ENCODE measurements at regions not wholly inside any gene's neighbourhood (a gene's known extent, or its start where the extent isn't known, plus 50 kb on each side); places are given as distances from the start of the nearest gene placed in this dataset.

DNA sequence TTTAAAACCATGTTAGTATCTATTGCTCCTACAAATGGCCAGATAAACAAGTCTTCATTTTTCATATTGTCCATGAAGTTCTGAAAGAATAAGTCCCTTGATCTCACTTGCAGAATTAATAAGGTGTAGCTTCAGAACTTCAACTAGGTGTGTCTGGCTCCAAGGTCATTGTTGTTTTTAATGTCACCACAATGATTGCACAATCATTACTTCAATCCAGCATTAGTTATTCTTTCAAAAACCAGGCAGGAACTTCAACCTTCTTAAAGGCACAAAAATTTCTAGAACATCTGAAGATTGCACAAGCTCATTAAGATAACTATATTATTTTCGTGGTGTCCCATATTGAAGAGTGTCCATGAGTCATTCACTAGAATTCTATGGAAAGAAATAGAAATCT is 1386.4 kb downstream of the CDH11 start:
- Histone ChIP-seq H3K27me3 (ENCODE audit: insufficient read depth, low read length) (no peaks in the 10 kb centered on the region), H3K4me1 (ENCODE audit: control insufficient read depth, insufficient read depth, low read length, unreplicated experiment) (no peaks in the 10 kb centered on the region), H2AFZ (ENCODE audit: low read length, unreplicated experiment) (no peak overlapping the region), H3K27ac (ENCODE audit: low read depth, low read length) (no peak overlapping the region), H3K4me3 (ENCODE audit: low read depth, low read length) (no peak overlapping the region), H3K36me3 (ENCODE audit: insufficient read depth, low read length) (no peaks in the 10 kb centered on the region), H3K79me2 (ENCODE audit: control insufficient read depth, insufficient read depth, low read length, unreplicated experiment) (no peaks in the 10 kb centered on the region)

DNA sequence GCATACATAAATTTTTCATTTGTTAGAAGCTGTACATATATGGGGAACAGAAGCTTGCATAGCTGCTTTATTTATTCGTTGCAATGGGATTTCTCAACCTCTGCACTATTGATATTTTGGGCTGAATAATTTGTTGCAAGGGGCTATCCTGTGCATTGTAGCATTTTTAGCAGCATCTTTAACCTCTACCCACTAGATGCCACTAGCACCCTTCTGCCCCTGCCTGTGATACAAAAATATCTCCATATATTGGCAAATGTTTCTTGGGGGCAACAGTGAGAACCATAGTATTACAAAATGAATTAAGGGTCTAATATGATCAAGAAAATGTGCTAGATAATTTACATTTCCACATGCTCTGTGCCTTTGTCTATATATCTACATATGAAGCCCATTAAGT is 1401.0 kb downstream of the CDH11 start:
- H3K4me3 ChIP-seq (ENCODE audit: low read depth, low read length) = no peak overlapping the region
- H3K36me3 ChIP-seq (ENCODE audit: insufficient read depth, low read length) = no peaks in the 10 kb centered on the region
- no peaks in the 10 kb centered on the region for H3K4me1 ChIP-seq (ENCODE audit: control insufficient read depth, insufficient read depth, low read length, unreplicated experiment)
- H3K79me2 ChIP-seq (ENCODE audit: control insufficient read depth, insufficient read depth, low read length, unreplicated experiment) = no peaks in the 10 kb centered on the region
- H2AFZ ChIP-seq (ENCODE audit: low read length, unreplicated experiment) = no peak overlapping the region
- H3K27ac ChIP-seq (ENCODE audit: low read depth, low read length) = no peak overlapping the region
- H3K27me3 ChIP-seq (ENCODE audit: insufficient read depth, low read length) = no peaks in the 10 kb centered on the region

DNA sequence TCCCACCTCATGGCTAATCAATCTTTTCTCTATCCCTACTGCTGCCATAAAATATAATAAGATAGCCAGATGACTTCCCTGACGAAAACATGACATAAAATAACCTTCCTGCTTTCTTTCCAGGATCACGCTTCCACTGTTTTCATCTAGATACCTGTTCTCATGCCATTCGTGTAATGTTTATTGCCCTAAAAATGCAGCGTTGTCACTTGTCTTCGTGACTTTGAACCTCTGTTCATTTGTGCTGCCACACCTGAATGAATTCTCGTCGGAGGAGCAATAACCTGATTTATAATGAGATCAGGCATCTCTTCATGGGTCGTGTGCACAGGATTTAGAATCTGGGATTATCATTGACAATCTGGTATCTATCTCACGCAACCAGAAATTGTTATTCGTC is 1401.9 kb downstream of the CDH11 start:
- Histone ChIP-seq H3K79me2 (ENCODE audit: control insufficient read depth, insufficient read depth, low read length, unreplicated experiment) (no peaks in the 10 kb centered on the region), H3K27me3 (ENCODE audit: insufficient read depth, low read length) (no peaks in the 10 kb centered on the region), H2AFZ (ENCODE audit: low read length, unreplicated experiment) (no peak overlapping the region), H3K36me3 (ENCODE audit: insufficient read depth, low read length) (no peaks in the 10 kb centered on the region), H3K4me3 (ENCODE audit: low read depth, low read length) (no peak overlapping the region), H3K27ac (ENCODE audit: low read depth, low read length) (no peak overlapping the region), H3K4me1 (ENCODE audit: control insufficient read depth, insufficient read depth, low read length, unreplicated experiment) (no peaks in the 10 kb centered on the region)

DNA sequence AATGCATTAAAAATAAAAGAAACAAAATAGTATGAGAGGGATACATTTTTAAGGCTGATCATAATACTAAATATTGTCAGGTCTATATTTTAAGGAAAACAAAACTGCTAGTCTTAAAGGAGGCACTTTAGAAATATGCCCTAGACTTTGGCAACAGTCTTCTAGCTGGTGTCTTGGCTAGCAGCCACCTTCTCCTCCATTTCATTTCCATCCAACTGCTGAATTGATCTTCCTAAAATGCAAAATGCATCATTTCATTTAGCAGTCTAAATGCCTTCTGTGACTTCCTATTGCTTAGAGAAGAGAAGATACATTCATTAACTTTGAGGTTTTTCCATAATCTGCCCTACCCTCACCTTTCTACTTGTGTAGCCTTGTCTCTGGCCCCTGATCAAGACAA is 1404.1 kb downstream of the CDH11 start:
- no peaks in the 10 kb centered on the region for H3K36me3 ChIP-seq (ENCODE audit: insufficient read depth, low read length)
- no peaks in the 10 kb centered on the region for H3K4me1 ChIP-seq (ENCODE audit: control insufficient read depth, insufficient read depth, low read length, unreplicated experiment)
- no peak overlapping the region for H2AFZ ChIP-seq (ENCODE audit: low read length, unreplicated experiment)
- no peak overlapping the region for H3K27ac ChIP-seq (ENCODE audit: low read depth, low read length)
- no peaks in the 10 kb centered on the region for H3K27me3 ChIP-seq (ENCODE audit: insufficient read depth, low read length)
- H3K4me3 ChIP-seq (ENCODE audit: low read depth, low read length) = no peak overlapping the region
- no peaks in the 10 kb centered on the region for H3K79me2 ChIP-seq (ENCODE audit: control insufficient read depth, insufficient read depth, low read length, unreplicated experiment)

DNA sequence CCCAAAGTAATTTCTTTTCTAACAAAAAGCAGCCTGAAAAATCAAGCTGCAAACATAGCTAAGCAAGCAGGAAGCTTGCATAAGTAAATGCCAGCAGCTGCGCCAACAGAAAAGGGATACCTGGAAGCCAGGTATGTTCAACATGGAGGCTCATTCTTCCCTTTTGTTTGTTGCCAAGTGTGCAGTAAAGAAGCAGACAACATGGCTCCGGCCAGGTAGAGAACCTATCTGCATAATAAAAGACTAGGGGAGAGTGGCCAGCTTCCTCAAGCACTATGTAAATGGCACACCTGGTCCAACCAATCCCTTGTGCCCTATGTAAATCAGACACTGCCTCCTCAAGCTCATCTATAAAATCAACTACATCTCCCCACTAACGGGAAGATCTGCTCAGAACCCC is 1407.0 kb downstream of the CDH11 start:
- no peaks in the 10 kb centered on the region for H3K4me1 ChIP-seq (ENCODE audit: control insufficient read depth, insufficient read depth, low read length, unreplicated experiment)
- H2AFZ ChIP-seq (ENCODE audit: low read length, unreplicated experiment) = no peak overlapping the region
- H3K79me2 ChIP-seq (ENCODE audit: control insufficient read depth, insufficient read depth, low read length, unreplicated experiment) = no peaks in the 10 kb centered on the region
- no peak overlapping the region for H3K27ac ChIP-seq (ENCODE audit: low read depth, low read length)
- no peaks in the 10 kb centered on the region for H3K27me3 ChIP-seq (ENCODE audit: insufficient read depth, low read length)
- no peak overlapping the region for H3K4me3 ChIP-seq (ENCODE audit: low read depth, low read length)
- no peaks in the 10 kb centered on the region for H3K36me3 ChIP-seq (ENCODE audit: insufficient read depth, low read length)

DNA sequence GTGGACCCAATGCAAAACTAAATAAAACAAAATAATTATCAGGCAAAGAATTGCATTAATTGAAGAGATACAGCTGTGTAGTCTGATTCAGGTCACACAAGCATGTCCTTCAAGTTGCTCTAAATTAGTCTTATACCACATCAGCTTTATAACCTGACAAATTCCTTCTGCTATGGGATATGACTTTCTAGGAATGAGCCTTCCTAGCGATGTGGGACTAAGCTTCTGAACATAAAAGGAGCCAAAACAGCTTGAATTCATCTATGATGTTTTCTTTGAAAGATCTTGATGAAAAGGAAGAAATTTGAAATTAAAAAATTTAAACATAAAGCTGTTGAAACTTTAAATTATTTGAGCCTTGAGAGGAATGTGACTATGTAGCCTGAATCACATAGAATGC is 1409.1 kb downstream of the CDH11 start:
- Histone ChIP-seq H3K36me3 (ENCODE audit: insufficient read depth, low read length) (no peaks in the 10 kb centered on the region), H3K27me3 (ENCODE audit: insufficient read depth, low read length) (no peaks in the 10 kb centered on the region), H2AFZ (ENCODE audit: low read length, unreplicated experiment) (no peak overlapping the region), H3K79me2 (ENCODE audit: control insufficient read depth, insufficient read depth, low read length, unreplicated experiment) (no peaks in the 10 kb centered on the region), H3K27ac (ENCODE audit: low read depth, low read length) (no peak overlapping the region), H3K4me3 (ENCODE audit: low read depth, low read length) (no peak overlapping the region), H3K4me1 (ENCODE audit: control insufficient read depth, insufficient read depth, low read length, unreplicated experiment) (no peaks in the 10 kb centered on the region)

DNA sequence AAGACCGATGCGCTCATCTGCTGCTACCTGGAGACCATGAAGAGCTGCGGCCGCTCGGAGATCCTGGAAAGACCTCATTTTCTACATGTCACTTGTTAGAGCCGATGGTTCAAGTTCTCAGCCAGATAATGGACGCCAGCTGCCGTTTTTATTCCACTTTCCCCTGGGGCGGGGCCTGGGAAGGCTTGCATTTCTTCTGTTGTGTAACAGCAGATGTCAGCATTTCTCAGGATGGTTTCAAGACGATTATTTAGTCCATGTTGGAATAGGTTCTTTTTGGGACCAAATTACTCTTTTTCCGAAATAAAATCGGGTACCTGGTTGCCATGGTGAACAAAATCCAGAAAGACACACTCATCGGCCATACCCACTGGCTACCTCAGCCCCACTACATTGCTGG is 1418.3 kb downstream of the CDH11 start:
- no peak overlapping the region for H2AFZ ChIP-seq (ENCODE audit: low read length, unreplicated experiment)
- H3K27me3 ChIP-seq (ENCODE audit: insufficient read depth, low read length) = no peaks in the 10 kb centered on the region
- H3K4me1 ChIP-seq (ENCODE audit: control insufficient read depth, insufficient read depth, low read length, unreplicated experiment) = no peaks in the 10 kb centered on the region
- H3K36me3 ChIP-seq (ENCODE audit: insufficient read depth, low read length) = no peaks in the 10 kb centered on the region
- no peaks in the 10 kb centered on the region for H3K79me2 ChIP-seq (ENCODE audit: control insufficient read depth, insufficient read depth, low read length, unreplicated experiment)
- no peak overlapping the region for H3K4me3 ChIP-seq (ENCODE audit: low read depth, low read length)
- H3K27ac ChIP-seq (ENCODE audit: low read depth, low read length) = no peak overlapping the region

DNA sequence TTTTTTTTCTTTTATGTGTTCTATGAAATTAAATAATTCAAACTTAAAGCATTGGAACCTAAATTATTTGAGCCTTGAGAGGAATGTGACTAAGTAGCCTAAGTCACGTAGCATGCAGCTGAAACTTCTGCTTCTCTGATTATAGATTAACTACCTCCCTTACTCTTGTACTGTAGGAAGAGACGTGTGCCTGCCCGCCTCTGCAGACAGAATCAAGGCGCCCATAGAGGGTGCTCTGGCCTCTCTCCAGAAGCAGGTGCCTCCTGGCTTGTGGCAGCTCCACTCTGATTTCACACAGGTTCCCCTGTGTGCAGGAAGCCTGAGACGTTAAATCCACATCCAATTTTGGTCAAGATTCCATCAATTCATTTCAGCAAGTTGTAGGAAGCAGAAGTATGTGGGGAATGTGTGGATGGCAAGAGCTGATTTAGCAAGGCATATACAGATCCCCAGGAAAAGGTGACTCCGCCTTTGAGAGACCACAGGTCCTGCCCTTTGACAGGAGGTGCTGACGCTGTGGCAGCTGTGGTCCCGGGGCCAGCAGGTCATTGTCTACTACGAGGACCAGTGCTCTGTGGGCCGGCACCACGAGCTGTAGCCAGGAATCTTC is 1418.8 kb downstream of the CDH11 start:
- Histone ChIP-seq H3K4me1 (ENCODE audit: control insufficient read depth, insufficient read depth, low read length, unreplicated experiment) (no peaks in the 10 kb centered on the region), H3K4me3 (ENCODE audit: low read depth, low read length) (no peak overlapping the region), H3K36me3 (ENCODE audit: insufficient read depth, low read length) (no peaks in the 10 kb centered on the region), H3K27me3 (ENCODE audit: insufficient read depth, low read length) (no peaks in the 10 kb centered on the region), H3K27ac (ENCODE audit: low read depth, low read length) (no peak overlapping the region), H3K79me2 (ENCODE audit: control insufficient read depth, insufficient read depth, low read length, unreplicated experiment) (no peaks in the 10 kb centered on the region), H2AFZ (ENCODE audit: low read length, unreplicated experiment) (no peak overlapping the region)

DNA sequence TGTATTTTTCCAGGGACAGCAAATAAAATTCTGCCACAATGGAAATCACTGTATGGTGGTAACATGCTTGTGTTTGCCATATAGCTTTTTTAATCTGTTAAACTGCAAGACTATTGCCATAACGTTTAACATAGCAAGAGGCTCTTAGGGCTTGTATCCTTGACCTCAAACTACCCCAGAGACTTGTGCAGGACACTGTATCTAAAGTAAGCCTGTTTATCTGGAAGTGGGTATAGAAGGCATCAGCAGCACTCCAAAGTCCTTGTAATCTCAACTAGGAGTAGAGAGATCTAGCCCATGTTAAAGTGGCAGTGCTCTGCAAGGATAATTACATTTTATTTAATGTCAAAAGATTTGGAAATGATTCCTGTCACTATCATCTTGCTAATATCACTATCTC is 1424.1 kb downstream of the CDH11 start:
- Histone ChIP-seq H3K79me2 (ENCODE audit: control insufficient read depth, insufficient read depth, low read length, unreplicated experiment) (no peaks in the 10 kb centered on the region), H3K4me1 (ENCODE audit: control insufficient read depth, insufficient read depth, low read length, unreplicated experiment) (no peaks in the 10 kb centered on the region), H3K27me3 (ENCODE audit: insufficient read depth, low read length) (no peaks in the 10 kb centered on the region), H3K27ac (ENCODE audit: low read depth, low read length) (no peak overlapping the region), H3K36me3 (ENCODE audit: insufficient read depth, low read length) (no peaks in the 10 kb centered on the region), H2AFZ (ENCODE audit: low read length, unreplicated experiment) (no peak overlapping the region), H3K4me3 (ENCODE audit: low read depth, low read length) (no peak overlapping the region)

DNA sequence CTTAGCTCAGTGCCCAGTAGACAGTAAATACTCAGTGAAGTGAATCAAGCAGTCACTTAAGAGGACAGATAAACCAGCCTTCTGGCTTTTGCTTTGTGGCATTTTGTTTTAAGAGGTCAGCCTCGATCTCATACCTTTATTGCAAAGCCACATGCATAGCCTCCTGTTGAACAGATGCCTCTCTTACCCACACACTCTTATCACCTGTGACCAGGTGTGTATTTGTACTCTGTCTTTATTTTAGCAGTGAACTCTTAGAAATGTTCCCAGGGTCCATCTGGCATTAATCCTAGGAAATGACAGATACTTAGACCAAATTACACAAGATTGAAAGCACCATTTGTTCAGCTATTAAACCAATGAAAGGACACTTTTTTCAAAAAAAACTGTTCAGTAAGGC is 1426.5 kb downstream of the CDH11 start:
- Histone ChIP-seq H3K4me1 (ENCODE audit: control insufficient read depth, insufficient read depth, low read length, unreplicated experiment) (no peaks in the 10 kb centered on the region), H3K79me2 (ENCODE audit: control insufficient read depth, insufficient read depth, low read length, unreplicated experiment) (no peaks in the 10 kb centered on the region), H3K4me3 (ENCODE audit: low read depth, low read length) (no peak overlapping the region), H3K27me3 (ENCODE audit: insufficient read depth, low read length) (no peaks in the 10 kb centered on the region), H2AFZ (ENCODE audit: low read length, unreplicated experiment) (no peak overlapping the region), H3K36me3 (ENCODE audit: insufficient read depth, low read length) (no peaks in the 10 kb centered on the region), H3K27ac (ENCODE audit: low read depth, low read length) (no peak overlapping the region)

DNA sequence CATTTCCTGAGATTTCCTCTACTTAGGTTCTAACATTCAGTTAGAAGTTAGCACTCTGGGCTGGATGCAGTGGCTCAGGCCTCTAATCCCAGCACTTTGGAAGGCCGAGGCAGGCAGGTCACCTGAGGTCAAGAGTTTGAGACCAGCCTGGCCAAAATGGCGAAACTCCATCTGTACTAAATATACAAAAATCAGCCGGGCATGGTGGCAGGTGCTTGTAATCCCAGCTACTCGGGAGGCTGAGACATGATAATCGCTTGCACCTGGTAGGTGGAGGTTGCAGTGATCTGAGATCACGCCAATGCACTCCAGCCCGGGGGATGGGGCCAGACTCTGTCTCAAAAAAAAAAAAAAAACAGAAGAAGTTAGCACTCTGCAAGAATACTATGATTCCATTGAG is 1430.9 kb downstream of the CDH11 start:
- no peak overlapping the region for H2AFZ ChIP-seq (ENCODE audit: low read length, unreplicated experiment)
- H3K27me3 ChIP-seq (ENCODE audit: insufficient read depth, low read length) = no peaks in the 10 kb centered on the region
- H3K4me3 ChIP-seq (ENCODE audit: low read depth, low read length) = no peak overlapping the region
- no peaks in the 10 kb centered on the region for H3K36me3 ChIP-seq (ENCODE audit: insufficient read depth, low read length)
- no peaks in the 10 kb centered on the region for H3K4me1 ChIP-seq (ENCODE audit: control insufficient read depth, insufficient read depth, low read length, unreplicated experiment)
- H3K79me2 ChIP-seq (ENCODE audit: control insufficient read depth, insufficient read depth, low read length, unreplicated experiment) = no peaks in the 10 kb centered on the region
- no peak overlapping the region for H3K27ac ChIP-seq (ENCODE audit: low read depth, low read length)

Data from ACC112 (cell line).